Choroid plexus epithelial cell (primary cell): ENCODE measurements at regions not wholly inside any gene's neighbourhood (a gene's known extent, or its start where the extent isn't known, plus 50 kb on each side); places are given as distances from the start of the nearest gene placed in this dataset.

Experiments
- DNase-seq: peaks from one replicate; pipeline ENCODE4 v3.0.0-alpha.2; 2010; ENCODE audit warnings: low read depth
- H3K4me3 ChIP-seq: 2 replicates; pipeline ENCODE4 v1.5.1; 2011; ENCODE audit warnings: low read depth, mild to moderate bottlenecking, control low read depth, low read length, moderate library complexity
- TF ChIP-seq, protein P1 (sequence below): conservative IDR thresholded peaks from 2 replicates; pipeline ENCODE4 v1.5.1; 2011; ENCODE audit warnings: low read depth, mild to moderate bottlenecking, control low read depth, inconsistent platforms, low read length, moderate library complexity

DNA sequence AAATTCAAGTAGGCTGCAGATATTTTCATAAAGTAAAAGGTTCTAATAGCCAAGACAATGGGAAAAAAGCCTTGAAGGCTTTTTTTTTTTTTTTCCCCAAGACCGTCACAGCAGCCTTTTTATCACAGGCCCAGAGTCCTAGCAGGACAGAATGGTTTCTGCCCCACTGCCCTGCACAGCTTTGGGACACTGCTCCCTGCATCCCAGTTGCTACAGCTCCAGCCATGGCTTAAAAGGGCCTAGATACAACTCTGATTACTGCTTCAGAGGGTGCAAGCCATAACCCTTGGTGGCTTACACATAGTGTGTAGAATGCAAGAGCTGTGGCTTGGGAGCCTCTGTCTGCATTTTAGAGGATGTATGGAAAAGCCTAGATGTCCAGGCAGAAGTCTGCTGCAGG lies 1362.8 kb downstream of the SLITRK5 start:
- H3K4me3 ChIP-seq = no peak overlapping the region
- DNase-seq = no peak
- TF ChIP-seq, protein P1, sequence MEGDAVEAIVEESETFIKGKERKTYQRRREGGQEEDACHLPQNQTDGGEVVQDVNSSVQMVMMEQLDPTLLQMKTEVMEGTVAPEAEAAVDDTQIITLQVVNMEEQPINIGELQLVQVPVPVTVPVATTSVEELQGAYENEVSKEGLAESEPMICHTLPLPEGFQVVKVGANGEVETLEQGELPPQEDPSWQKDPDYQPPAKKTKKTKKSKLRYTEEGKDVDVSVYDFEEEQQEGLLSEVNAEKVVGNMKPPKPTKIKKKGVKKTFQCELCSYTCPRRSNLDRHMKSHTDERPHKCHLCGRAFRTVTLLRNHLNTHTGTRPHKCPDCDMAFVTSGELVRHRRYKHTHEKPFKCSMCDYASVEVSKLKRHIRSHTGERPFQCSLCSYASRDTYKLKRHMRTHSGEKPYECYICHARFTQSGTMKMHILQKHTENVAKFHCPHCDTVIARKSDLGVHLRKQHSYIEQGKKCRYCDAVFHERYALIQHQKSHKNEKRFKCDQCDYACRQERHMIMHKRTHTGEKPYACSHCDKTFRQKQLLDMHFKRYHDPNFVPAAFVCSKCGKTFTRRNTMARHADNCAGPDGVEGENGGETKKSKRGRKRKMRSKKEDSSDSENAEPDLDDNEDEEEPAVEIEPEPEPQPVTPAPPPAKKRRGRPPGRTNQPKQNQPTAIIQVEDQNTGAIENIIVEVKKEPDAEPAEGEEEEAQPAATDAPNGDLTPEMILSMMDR = no peak

DNA sequence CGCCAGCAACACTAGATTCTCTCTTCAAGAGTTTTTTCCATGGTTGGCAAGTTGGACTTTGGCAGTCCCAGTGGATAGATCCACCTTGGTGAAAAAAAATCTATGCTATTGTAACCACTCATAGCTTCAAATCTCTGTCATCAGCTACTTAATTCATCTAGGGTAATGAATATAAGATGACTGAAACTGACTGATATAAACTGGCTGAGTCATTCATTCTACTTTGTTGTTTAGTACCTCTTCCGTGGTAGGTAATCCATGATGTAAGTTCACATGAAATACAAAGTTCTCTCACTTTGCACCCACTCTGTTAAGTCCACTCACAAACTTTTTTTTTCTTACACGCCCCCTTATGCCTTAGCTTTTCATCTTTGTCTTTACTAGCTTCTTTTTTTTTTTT lies 1381.5 kb downstream of the SLITRK5 start:
- TF ChIP-seq, protein P1 = no peak

DNA sequence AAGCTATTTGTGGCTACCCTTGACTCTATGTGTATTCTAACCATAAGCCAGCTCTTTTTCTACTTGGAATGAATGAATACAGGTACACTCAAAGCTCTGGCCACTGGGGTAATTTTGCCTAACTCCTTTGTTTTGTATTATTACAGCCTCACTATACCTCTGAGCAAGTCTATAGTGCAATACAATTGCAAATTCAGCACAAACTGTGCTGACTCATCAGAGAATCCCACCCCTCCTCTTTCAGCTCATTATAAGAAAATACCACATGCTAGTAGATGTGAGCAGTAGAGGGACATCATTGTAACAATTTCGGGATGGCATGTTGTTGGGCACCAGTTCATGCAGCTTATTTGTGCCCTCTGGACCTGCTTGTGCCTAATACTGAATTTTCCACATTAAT lies 1382.2 kb downstream of the SLITRK5 start:
- TF ChIP-seq, protein P1 = no peak
- H3K4me3 ChIP-seq = no peak overlapping the region
- DNase-seq = no peak

More for the DNA sequence above, 1381.5 kb downstream of the SLITRK5 start:
- no peak overlapping the region for H3K4me3 ChIP-seq
- no peak for DNase-seq

DNA sequence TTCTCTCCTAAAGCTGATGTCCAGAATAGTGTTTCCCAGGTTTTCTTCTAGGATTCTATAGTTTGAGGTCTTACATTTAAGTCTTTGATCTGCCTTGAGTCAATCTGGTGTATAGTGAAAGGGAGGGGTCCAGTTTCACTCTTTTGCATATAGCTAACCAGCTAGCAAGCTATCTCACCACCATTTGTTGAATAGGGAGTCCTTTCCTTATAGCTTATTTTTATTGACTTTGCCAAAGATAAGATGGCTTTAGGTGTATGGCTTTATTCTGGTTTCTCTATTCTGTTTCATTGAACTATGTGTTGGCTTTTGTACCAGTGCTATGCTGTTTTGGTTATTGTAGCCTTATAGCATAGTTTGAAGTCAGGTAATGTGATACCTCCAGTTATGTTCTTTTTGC lies 1386.1 kb downstream of the SLITRK5 start:
- TF ChIP-seq, protein P1 = no peak
- H3K4me3 ChIP-seq = no peak overlapping the region
- no peak for DNase-seq

DNA sequence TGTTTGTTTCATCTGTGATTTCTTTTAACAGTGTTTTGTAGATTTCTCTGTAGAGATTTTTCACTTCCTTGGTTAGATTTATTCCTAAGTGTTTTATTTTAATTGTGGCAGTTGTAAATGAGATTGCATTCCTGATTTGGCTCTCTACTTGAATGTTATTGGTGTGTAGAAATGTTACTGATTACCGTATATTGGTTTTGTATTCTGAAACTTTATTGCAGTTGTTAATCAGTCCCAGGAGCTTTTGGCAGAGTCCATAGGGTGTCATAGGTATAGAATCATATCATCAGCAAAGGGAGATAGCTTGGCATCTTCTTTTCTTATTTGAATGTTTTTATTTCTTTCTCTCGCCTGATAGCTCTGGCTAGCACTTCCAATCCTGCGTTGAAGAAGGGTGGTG lies 1386.7 kb downstream of the SLITRK5 start:
- TF ChIP-seq, protein P1 = no peak

DNA sequence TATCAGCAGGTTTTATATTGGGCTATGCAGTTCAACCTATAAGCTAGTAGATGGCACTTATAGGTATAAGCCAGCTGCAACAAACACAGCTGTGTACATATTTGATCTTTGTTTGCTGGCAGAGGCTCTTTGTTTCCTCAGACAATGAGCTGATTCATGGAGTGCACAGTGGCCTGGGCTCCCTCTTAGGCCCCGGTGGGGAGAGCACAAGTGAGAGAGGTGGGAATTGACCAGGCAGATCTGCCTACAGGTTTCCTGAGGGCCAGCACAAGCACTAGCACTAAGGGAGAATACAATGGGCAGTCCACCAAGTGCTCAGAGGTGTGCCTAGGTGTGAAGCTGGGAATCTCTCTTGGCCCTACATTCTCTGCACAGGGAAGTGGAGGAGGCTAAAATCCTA lies 1390.7 kb downstream of the SLITRK5 start:
- no peak for DNase-seq
- TF ChIP-seq, protein P1 = no peak

More for the DNA sequence above, 1386.7 kb downstream of the SLITRK5 start:
- H3K4me3 ChIP-seq = no peak overlapping the region
- no peak for DNase-seq

DNA sequence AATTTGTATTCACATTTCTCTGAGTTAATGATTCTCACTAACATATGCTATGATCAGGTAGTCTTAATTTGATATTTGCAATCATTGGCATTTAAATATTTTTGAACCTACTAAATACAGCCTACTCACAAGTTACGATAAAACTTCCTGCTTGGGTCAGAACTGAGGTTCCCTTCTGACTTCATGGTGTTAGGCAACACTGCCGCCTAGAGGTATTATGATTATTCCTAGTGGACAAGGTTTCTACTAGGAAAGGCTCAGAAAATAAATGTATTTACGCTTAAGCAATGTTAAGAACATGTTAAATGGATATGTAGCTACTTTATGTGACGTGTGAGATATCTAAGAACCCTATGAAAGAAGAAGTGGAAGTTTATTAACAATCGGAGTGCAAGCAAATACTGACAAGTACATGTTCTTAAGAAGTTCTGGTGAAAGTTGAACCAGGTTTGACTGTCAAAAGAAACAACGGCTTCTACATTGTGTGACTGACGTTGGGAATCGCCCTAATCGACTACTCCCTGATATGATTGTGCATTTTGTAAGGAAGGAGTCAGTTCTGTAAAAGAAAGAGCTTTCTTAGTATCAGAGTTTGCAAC lies 1395.8 kb downstream of the SLITRK5 start:
- TF ChIP-seq, protein P1 = peak; percentile 75
- DNase-seq = peak; percentile 69
- H3K4me3 ChIP-seq = no peak overlapping the region

More for the DNA sequence above, 1390.7 kb downstream of the SLITRK5 start:
- H3K4me3 ChIP-seq = no peak overlapping the region
